SK-N-SH (cell line): ENCODE measurements at regions not wholly inside any gene's neighbourhood (a gene's known extent, or its start where the extent isn't known, plus 50 kb on each side); places are given as distances from the start of the nearest gene placed in this dataset.
"Not testable (repeated sequence)": the region's sequence is repeated elsewhere in the genome, so short reads cannot be mapped to it uniquely, and the experiment has no call there.

Experiments
- CTCF ChIA-PET: fragments of 300-600, 350-600 bp; formaldehyde crosslinking; extraction: SDS; loops from one replicate; lab custom pipeline; 2021; lab: Yijun Ruan, JAX
- POLR2A ChIA-PET: fragments of 350-600 bp; sonication (Branson Sonifier 250); formaldehyde crosslinking; extraction: SDS; loops from one replicate; lab custom pipeline; 2020; ENCODE audit warnings: antibody characterized with exemption, inconsistent platforms; lab: Yijun Ruan, JAX
- DNase-seq: peaks from one replicate; pipeline ENCODE4 v3.0.0; 2012
- H2AFZ ChIP-seq: fragments of 200-600 bp; sonication (generic); 2 replicates; pipeline ENCODE4 v1.8.1; 2016; ENCODE audit warnings: antibody characterized with exemption, mild to moderate bottlenecking, low read depth
- H3F3A ChIP-seq: fragments of 200-600 bp; sonication (generic); replicated peaks from 2 replicates; pipeline ENCODE3; 2016; ENCODE audit warnings: antibody characterized with exemption, mild to moderate bottlenecking; ENCODE audit not compliant: insufficient read depth
- H3K27ac ChIP-seq, 2 experiments: fragments of 200-500 bp in 1 of 2; fragments of 200-600 bp in 1 of 2; sonication (Bioruptor generic) in 1 of 2; sonication (generic), shearing (Covaris generic) in 1 of 2; 2 replicates each; pipeline versions ENCODE4 v1.5.1 to v1.6.1; 2014 to 2016; ENCODE audit warnings: low read depth in 2 of 2, inconsistent platforms in 1 of 2, low read length in 1 of 2, mild to moderate bottlenecking in 1 of 2, mixed read lengths in 1 of 2
- H3K27me3 ChIP-seq: fragments of 200-600 bp; sonication (generic), shearing (Covaris generic); 2 replicates; pipeline ENCODE4 v1.6.1; 2016; ENCODE audit warnings: mixed run types; ENCODE audit not compliant: insufficient read depth
- H3K36me3 ChIP-seq, 2 experiments: fragments of 200-500 bp in 1 of 2; fragments of 200-600 bp in 1 of 2; sonication (Bioruptor generic) in 1 of 2; sonication (generic) in 1 of 2; replicated peaks in 1 of 2; 2 replicates each; pipeline versions ENCODE3 to v1.5.1; 2014 to 2016; ENCODE audit warnings: low read length in 1 of 2, mild to moderate bottlenecking in 1 of 2; ENCODE audit not compliant: insufficient read depth in 2 of 2, control insufficient read depth in 1 of 2
- H3K4me1 ChIP-seq, 2 experiments: fragments of 200-500 bp in 1 of 2; fragments of 200-600 bp in 1 of 2; sonication (Bioruptor generic) in 1 of 2; sonication (generic), shearing (Covaris generic) in 1 of 2; 2 replicates each; pipeline versions ENCODE4 v1.5.1 to v1.6.1; 2014 to 2016; ENCODE audit warnings: low read depth in 1 of 2, low read length in 1 of 2, mixed run types in 1 of 2; ENCODE audit not compliant: insufficient read depth in 2 of 2, control insufficient read depth in 1 of 2
- H3K4me2 ChIP-seq: fragments of 200-600 bp; sonication (generic), shearing (Covaris generic); 2 replicates; pipeline ENCODE4 v1.6.1; 2017; ENCODE audit warnings: mixed run types
- H3K4me3 ChIP-seq, 2 experiments: fragments of 200-500 bp in 1 of 2; fragments of 200-600 bp in 1 of 2; sonication (Bioruptor generic) in 1 of 2; sonication (generic), shearing (Covaris generic) in 1 of 2; 2 replicates each; pipeline versions ENCODE4 v1.5.1 to v1.8.1; 2014 to 2016; ENCODE audit warnings: low read depth in 2 of 2, inconsistent platforms in 1 of 2, low read length in 1 of 2, mild to moderate bottlenecking in 1 of 2, mixed read lengths in 1 of 2, moderate library complexity in 1 of 2
- H3K79me2 ChIP-seq: fragments of 200-600 bp; sonication (generic); 2 replicates; pipeline ENCODE4 v1.8.1; 2017; ENCODE audit warnings: mild to moderate bottlenecking; ENCODE audit not compliant: insufficient read depth
- H3K9ac ChIP-seq: fragments of 200-600 bp; sonication (generic); 2 replicates; pipeline ENCODE4 v1.6.1; 2017; ENCODE audit warnings: mixed run types
- H3K9me2 ChIP-seq: fragments of 200-600 bp; sonication (generic); 2 replicates; pipeline ENCODE4 v1.6.1; 2017; ENCODE audit warnings: mixed run types
- H3K9me3 ChIP-seq: fragments of 200-600 bp; sonication (generic); 2 replicates; pipeline ENCODE4 v1.6.1; 2017; ENCODE audit warnings: mixed run types, mild to moderate bottlenecking, moderate library complexity
- H4K20me1 ChIP-seq: fragments of 200-600 bp; sonication (generic); 2 replicates; pipeline ENCODE4 v1.6.1; 2017; ENCODE audit warnings: mild to moderate bottlenecking, mixed run types; ENCODE audit not compliant: insufficient read depth
- CHD2 ChIP-seq: fragments of 150-350 bp; IDR thresholded peaks from 2 replicates; pipeline ENCODE4 v1.6.1; 2018; ENCODE audit warnings: low read length; ENCODE audit not compliant: partially characterized antibody
- ELF1 ChIP-seq: IDR thresholded peaks from 2 replicates; pipeline ENCODE4 v1.4.0; 2012
- FOXJ3 ChIP-seq: sonication (generic); formaldehyde crosslinking; IDR thresholded peaks from 2 replicates; pipeline ENCODE4 v1.5.1; 2020; ENCODE audit warnings: mild to moderate bottlenecking, missing genetic modification reagents
- GATA2 ChIP-seq: sonication (generic); formaldehyde crosslinking; IDR thresholded peaks from 2 replicates; pipeline ENCODE4 v1.5.0; 2020; ENCODE audit warnings: mild to moderate bottlenecking, missing genetic modification reagents
- JUND ChIP-seq: IDR thresholded peaks from 2 replicates; pipeline ENCODE4 v1.4.0; 2012
- MXI1 ChIP-seq: IDR thresholded peaks from 2 replicates; pipeline ENCODE4 v1.6.1; 2012; ENCODE audit warnings: mild to moderate bottlenecking, low read depth, low read length, improper control_type of control experiment
- NFIC ChIP-seq: IDR thresholded peaks from 2 replicates; pipeline ENCODE4 v1.4.0; 2012; ENCODE audit warnings: borderline replicate concordance
- PBX3 ChIP-seq: IDR thresholded peaks from 2 replicates; pipeline ENCODE4; 2012
- RCOR1 ChIP-seq: fragments of 150-350 bp; IDR thresholded peaks from 2 replicates; pipeline ENCODE4 v1.6.1; 2017; ENCODE audit warnings: antibody characterized with exemption, low read length
- SIN3A ChIP-seq: IDR thresholded peaks from 2 replicates; pipeline ENCODE4 v1.6.1; 2012; ENCODE audit warnings: low read depth, mild to moderate bottlenecking, low read length, moderate library complexity, borderline replicate concordance
- USF2 ChIP-seq: fragments of 150-350 bp; IDR thresholded peaks from 2 replicates; pipeline ENCODE4 v1.6.1; 2017; ENCODE audit warnings: antibody characterized with exemption, low read length, low read depth, borderline replicate concordance
- WGBS: methylation state at CpG from one replicate; pipeline ENCODE4 v1.1.6; 2017; ENCODE audit warnings: low lambda C conversion rate; 5-methylcytosine and 5-hydroxymethylcytosine counted together
- TF ChIP-seq, protein P1 (sequence below): IDR thresholded peaks from 2 replicates; pipeline ENCODE4 v1.4.0; 2012; ENCODE audit warnings: low read depth

GRCh38 chrX:122135070-122135469 is 1049.0 kb upstream of the GRIA3 start:
- no peaks in the 10 kb centered on the region for H3K36me3 ChIP-seq
- 0% methylated on average over 2 of the region's 2 CpGs for WGBS
- H3K4me2 ChIP-seq: no peak overlapping the region
- H3K79me2 ChIP-seq: no peaks in the 10 kb centered on the region
- POLR2A ChIA-PET: no interaction called here
- TF ChIP-seq, protein P1, sequence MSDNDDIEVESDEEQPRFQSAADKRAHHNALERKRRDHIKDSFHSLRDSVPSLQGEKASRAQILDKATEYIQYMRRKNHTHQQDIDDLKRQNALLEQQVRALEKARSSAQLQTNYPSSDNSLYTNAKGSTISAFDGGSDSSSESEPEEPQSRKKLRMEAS: no peak
- TF ChIP-seq ELF1: no peak
- no peak for TF ChIP-seq NFIC
- TF ChIP-seq JUND: no peak
- TF ChIP-seq RCOR1: no peak
- no peak for TF ChIP-seq SIN3A
- CTCF ChIA-PET: no interaction called here
- H3K27me3 ChIP-seq: no peaks in the 10 kb centered on the region
- H3F3A ChIP-seq: no peaks in the 10 kb centered on the region
- H3K4me3 ChIP-seq: no peak overlapping the region
- no peaks in the 10 kb centered on the region; a peak in 1 of 4 replicates for H3K4me1 ChIP-seq
- H3K27ac ChIP-seq: no peak overlapping the region
- no peaks in the 10 kb centered on the region for H4K20me1 ChIP-seq
- no peak overlapping the region for H2AFZ ChIP-seq
- H3K9me3 ChIP-seq: no peaks in the 10 kb centered on the region
- no peaks in the 10 kb centered on the region for H3K9me2 ChIP-seq
- DNase-seq: no peak
- H3K9ac ChIP-seq: no peak overlapping the region

GRCh38 chrX:122140219-122140618 is 1043.9 kb upstream of the GRIA3 start:
- H2AFZ ChIP-seq, H3K4me3 ChIP-seq, POLR2A ChIA-PET, H3K9me2 ChIP-seq, H3F3A ChIP-seq, H3K9me3 ChIP-seq, DNase-seq, CTCF ChIA-PET, H3K36me3 ChIP-seq, H3K27ac ChIP-seq, H3K4me2 ChIP-seq, H3K27me3 ChIP-seq, H3K9ac ChIP-seq, H3K79me2 ChIP-seq, H3K4me1 ChIP-seq, H4K20me1 ChIP-seq: not testable (repeated sequence)
- 20% methylated on average over 1 of the region's 5 CpGs for WGBS

- no peak for DNase-seq
- Histone ChIP-seq H3K36me3 (no peaks in the 10 kb centered on the region), H3K4me1 (no peaks in the 10 kb centered on the region), H3K4me2 (no peak overlapping the region), H3K27me3 (no peaks in the 10 kb centered on the region), H3K9me2 (no peaks in the 10 kb centered on the region), H3K9me3 (no peaks in the 10 kb centered on the region), H3K27ac (no peak overlapping the region), H3K4me3 (no peak overlapping the region), H3F3A (no peaks in the 10 kb centered on the region), H3K79me2 (no peaks in the 10 kb centered on the region), H2AFZ (no peak overlapping the region), H4K20me1 (no peaks in the 10 kb centered on the region), H3K9ac (no peak overlapping the region)
- TF ChIP-seq GATA2 (CRISPR knock-in tag) (no peak), JUND (no peak), CHD2 (no peak), PBX3 (no peak), USF2 (no peak), MXI1 (no peak), RCOR1 (no peak), FOXJ3 (CRISPR knock-in tag) (no peak)
- ChIA-PET POLR2A (no interaction called here), CTCF (no interaction called here)
- 0% methylated on average over 1 of the region's 1 CpG for WGBS
Observed at GRCh38 chrX:122154019-122154418, 1030.1 kb upstream of the GRIA3 start.
